Loucy (cell line): ENCODE measurements at regions not wholly inside any gene's neighbourhood (a gene's known extent, or its start where the extent isn't known, plus 50 kb on each side); places are given as distances from the start of the nearest gene placed in this dataset.

Source experiments
- CTCF ChIP-seq: fragments of 200-600 bp; sonication (generic); conservative IDR thresholded peaks from 2 replicates; pipeline ENCODE4 v1.5.1; 2014; ENCODE audit warnings: mild to moderate bottlenecking, antibody characterized with exemption, low read length
- EZH2phosphoT487 ChIP-seq: fragments of 200-600 bp; IDR thresholded peaks from 2 replicates; pipeline ENCODE4 v1.6.1; 2018; ENCODE audit warnings: antibody characterized with exemption, mild to moderate bottlenecking, moderate library complexity, borderline replicate concordance

DNA sequence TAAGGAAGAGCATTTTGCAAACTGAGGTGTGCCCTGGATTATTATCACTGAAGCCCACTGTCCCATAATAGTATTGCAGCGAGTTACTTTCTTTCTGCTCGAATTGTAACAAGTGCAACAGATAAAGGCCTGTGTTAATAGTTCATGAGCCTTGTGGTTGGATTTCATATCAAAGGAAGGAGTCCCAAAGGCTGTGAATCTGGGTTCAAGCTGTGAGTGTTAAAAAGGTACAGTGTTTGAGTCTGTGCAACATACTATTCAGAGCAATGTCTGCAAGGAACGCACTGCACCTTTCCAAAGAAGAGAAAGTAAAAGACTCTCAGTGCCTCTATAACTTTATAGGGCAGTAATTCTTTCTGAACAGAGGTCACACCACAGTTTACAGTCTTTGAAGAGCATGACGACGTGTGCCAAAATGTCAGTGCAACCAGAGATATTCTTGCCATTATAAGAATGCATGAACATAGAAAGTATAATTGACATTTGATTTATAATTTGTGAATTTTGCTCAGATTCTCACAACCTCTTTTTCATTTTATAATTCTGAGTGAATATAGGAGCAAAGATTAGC lies 79.1 kb downstream of the CDC7 start:
- TF ChIP-seq CTCF, result no peak
- no peak for TF ChIP-seq EZH2phosphoT487
